Naive thymus-derived CD4-positive, alpha-beta T cell (primary cell): ENCODE measurements at regions not wholly inside any gene's neighbourhood (a gene's known extent, or its start where the extent isn't known, plus 50 kb on each side); places are given as distances from the start of the nearest gene placed in this dataset.

ENCODE experiments used
- ATAC-seq: fragments of 150-1000 bp; cut with Tn5 transposase; 2 replicates; pipeline ENCODE4 v1.10.0; 2021; ENCODE audit warnings: mild to moderate bottlenecking, moderate library complexity
- CTCF ChIA-PET: fragments of 350-600 bp; sonication (Branson Sonifier 250); formaldehyde crosslinking; loops from one replicate; lab custom pipeline; 2021; ENCODE audit warnings: antibody characterized with exemption; lab: Charles Lee
- POLR2A ChIA-PET: fragments of 350-600 bp; sonication (Branson Sonifier 250); formaldehyde crosslinking; loops from one replicate; lab custom pipeline; 2021; ENCODE audit warnings: antibody characterized with exemption, inconsistent platforms; lab: Charles Lee
- DNase-seq, 9 donors: peaks; one replicate each; pipeline versions ENCODE4 v3.0.0 to v3.0.0-alpha.2; 2020 to 2022; ENCODE audit warnings: mixed read lengths in 1 of 9
- H3K27ac ChIP-seq: one replicate; pipeline ENCODE4 v1.7.0; 2013; ENCODE audit warnings: mild to moderate bottlenecking, low read depth, low read length, moderate library complexity
- H3K27me3 ChIP-seq, 2 donors: one replicate each; pipeline ENCODE4 v1.7.0; 2013; ENCODE audit warnings: low read length in 2 of 2, mild to moderate bottlenecking in 2 of 2, moderate library complexity in 2 of 2; ENCODE audit not compliant: control insufficient read depth in 2 of 2, insufficient read depth in 2 of 2
- H3K36me3 ChIP-seq, 3 experiments: 1 replicate in 2 of 3; 2 replicates in 1 of 3; pipeline ENCODE4 v1.7.0; 2013; ENCODE audit warnings: low read length in 3 of 3, mild to moderate bottlenecking in 3 of 3, moderate library complexity in 1 of 3; ENCODE audit not compliant: insufficient read depth in 3 of 3, control insufficient read depth in 2 of 3
- H3K4me1 ChIP-seq, 2 donors: one replicate each; pipeline ENCODE4 v1.7.0; 2013; ENCODE audit warnings: low read length in 2 of 2, mild to moderate bottlenecking in 2 of 2, moderate library complexity in 1 of 2; ENCODE audit not compliant: control insufficient read depth in 2 of 2, insufficient read depth in 2 of 2
- H3K4me3 ChIP-seq: 2 replicates; pipeline ENCODE4 v1.7.0; 2013; ENCODE audit warnings: mild to moderate bottlenecking, low read length
- H3K9me3 ChIP-seq, 3 experiments: 1 replicate in 2 of 3; 2 replicates in 1 of 3; pipeline ENCODE4 v1.7.0; 2013; ENCODE audit warnings: low read length in 3 of 3; ENCODE audit not compliant: control insufficient read depth in 2 of 3
- H3K27ac Mint-ChIP-seq, 9 donors: one replicate each; pipeline ENCODE4 v1.8.0; 2020 to 2022; ENCODE audit warnings: mixed read lengths in 9 of 9, mild to moderate bottlenecking in 8 of 9, moderate library complexity in 5 of 9, inconsistent platforms in 2 of 9
- H3K27me3 Mint-ChIP-seq, 5 donors: one replicate each; pipeline ENCODE4 v1.8.0; 2021 to 2022; ENCODE audit warnings: mixed read lengths in 5 of 5, mild to moderate bottlenecking in 1 of 5
- H3K36me3 Mint-ChIP-seq, 5 donors: one replicate each; pipeline ENCODE4 v1.8.0; 2020 to 2022; ENCODE audit warnings: mixed read lengths in 5 of 5, mild to moderate bottlenecking in 3 of 5, inconsistent platforms in 1 of 5
- H3K4me1 Mint-ChIP-seq, 7 donors: one replicate each; pipeline ENCODE4 v1.8.0; 2020 to 2022; ENCODE audit warnings: mixed read lengths in 7 of 7, mild to moderate bottlenecking in 3 of 7, inconsistent platforms in 1 of 7
- H3K4me3 Mint-ChIP-seq, 10 donors: one replicate each; pipeline ENCODE4 v1.8.0; 2020 to 2022; ENCODE audit warnings: mild to moderate bottlenecking in 10 of 10, mixed read lengths in 10 of 10, moderate library complexity in 6 of 10, inconsistent platforms in 2 of 10
- H3K9me3 Mint-ChIP-seq, 11 donors: one replicate each; pipeline ENCODE4 v1.8.0; 2020 to 2022; ENCODE audit warnings: mixed read lengths in 11 of 11, mild to moderate bottlenecking in 4 of 11, inconsistent platforms in 1 of 11, moderate library complexity in 1 of 11
- intact Hi-C, 2 donors: fragments of 100-400 bp; cut with micrococcal nuclease; formaldehyde crosslinking; loops; one replicate each; pipeline ENCODE4 v1.15.1; 2023

GRCh38 chr4:33882246-33882990 is 2361.9 kb downstream of the ARAP2 start:
- no peaks in the 10 kb centered on the region for H3K27me3 ChIP-seq
- no peak for DNase-seq
- intact Hi-C loops = no loop called here
- no peak for ATAC-seq
- Mint-ChIP-seq H3K4me3 (no peak overlapping the region), H3K36me3 (no peaks in the 10 kb centered on the region), H3K4me1 (no peaks in the 10 kb centered on the region), H3K9me3 (peaks cover 0 to 33% (median 6%) of the 10 kb centered on the region in 11 donors), H3K27me3 (no peaks in the 10 kb centered on the region), H3K27ac (no peak overlapping the region)
- no peak overlapping the region for H3K4me3 ChIP-seq
- no peak overlapping the region for H3K27ac ChIP-seq
- ChIA-PET POLR2A (no interaction called here), CTCF (no interaction called here)
- H3K36me3 ChIP-seq = no peaks in the 10 kb centered on the region
- no peaks in the 10 kb centered on the region for H3K9me3 ChIP-seq
- H3K4me1 ChIP-seq = no peaks in the 10 kb centered on the region

- no peaks in the 10 kb centered on the region for H3K36me3 Mint-ChIP-seq
- DNase-seq (no peak), ATAC-seq (no peak)
- no peaks in the 10 kb centered on the region for H3K4me1 ChIP-seq
- H3K4me1 Mint-ChIP-seq = no peaks in the 10 kb centered on the region
- H3K36me3 ChIP-seq = no peaks in the 10 kb centered on the region
- intact Hi-C loops = no loop called here
- ChIA-PET CTCF (no interaction called here), POLR2A (no interaction called here)
- no peaks in the 10 kb centered on the region for H3K27me3 Mint-ChIP-seq
- peaks cover 0 to 33% (median 6%) of the 10 kb centered on the region in 11 donors for H3K9me3 Mint-ChIP-seq
- H3K9me3 ChIP-seq = no peaks in the 10 kb centered on the region
- H3K27ac Mint-ChIP-seq = no peak overlapping the region
- H3K27ac ChIP-seq = no peak overlapping the region
- H3K4me3 ChIP-seq = no peak overlapping the region
- no peak overlapping the region for H3K4me3 Mint-ChIP-seq
- no peaks in the 10 kb centered on the region for H3K27me3 ChIP-seq
These were observed 2361.2 kb downstream of the ARAP2 start for GRCh38 chr4:33883111-33883510.

- Histone ChIP-seq H3K27ac (no peak overlapping the region), H3K9me3 (no peaks in the 10 kb centered on the region), H3K36me3 (no peaks in the 10 kb centered on the region), H3K4me3 (no peak overlapping the region), H3K4me1 (no peaks in the 10 kb centered on the region), H3K27me3 (no peaks in the 10 kb centered on the region)
- ATAC-seq (no peak), DNase-seq (no peak)
- H3K9me3 Mint-ChIP-seq = peaks cover 0 to 15% (median 2%) of the 10 kb centered on the region in 11 donors
- H3K27ac Mint-ChIP-seq = no peak overlapping the region
- no peaks in the 10 kb centered on the region for H3K36me3 Mint-ChIP-seq
- H3K4me1 Mint-ChIP-seq = no peaks in the 10 kb centered on the region
- H3K4me3 Mint-ChIP-seq = no peak overlapping the region
- ChIA-PET POLR2A (no interaction called here), CTCF (no interaction called here)
- intact Hi-C loops = no loop called here
- H3K27me3 Mint-ChIP-seq = no peaks in the 10 kb centered on the region
These were observed 2358.0 kb downstream of the ARAP2 start for GRCh38 chr4:33886356-33886755.

GRCh38 chr4:33890841-33891240 is 2353.5 kb downstream of the ARAP2 start:
- Mint-ChIP-seq H3K4me1 (no peaks in the 10 kb centered on the region), H3K36me3 (no peaks in the 10 kb centered on the region), H3K4me3 (no peak overlapping the region), H3K27ac (no peak overlapping the region), H3K27me3 (no peaks in the 10 kb centered on the region), H3K9me3 (peaks cover 0 to 17% (median 5%) of the 10 kb centered on the region in 11 donors)
- no peaks in the 10 kb centered on the region for H3K9me3 ChIP-seq
- POLR2A ChIA-PET = interaction anchor here (0.7 kb wide), 1 partner anchor 40 kb away, joined by 3 read pairs; no protein-coding TSS in a partner anchor
- CTCF ChIA-PET = no interaction called here
- no peaks in the 10 kb centered on the region for H3K27me3 ChIP-seq
- ATAC-seq = no peak
- no peaks in the 10 kb centered on the region for H3K4me1 ChIP-seq
- H3K27ac ChIP-seq = no peak overlapping the region
- no peak for DNase-seq
- intact Hi-C loops = no loop called here
- no peaks in the 10 kb centered on the region for H3K36me3 ChIP-seq
- H3K4me3 ChIP-seq = no peak overlapping the region

GRCh38 chr4:33911959-33912358 is 2332.4 kb downstream of the ARAP2 start:
- Mint-ChIP-seq H3K27me3 (no peaks in the 10 kb centered on the region), H3K36me3 (no peaks in the 10 kb centered on the region), H3K9me3 (peaks cover 0 to 18% (median 6%) of the 10 kb centered on the region in 11 donors), H3K4me3 (no peak overlapping the region), H3K4me1 (no peaks in the 10 kb centered on the region), H3K27ac (no peak overlapping the region)
- ChIA-PET CTCF (no interaction called here), POLR2A (no interaction called here)
- H3K27me3 ChIP-seq = no peaks in the 10 kb centered on the region
- DNase-seq = no peak
- no peaks in the 10 kb centered on the region for H3K4me1 ChIP-seq
- H3K27ac ChIP-seq = no peak overlapping the region
- H3K36me3 ChIP-seq = no peaks in the 10 kb centered on the region
- no peak for ATAC-seq
- no peak overlapping the region for H3K4me3 ChIP-seq
- intact Hi-C loops = no loop called here
- H3K9me3 ChIP-seq = peaks cover 0 to 4% (median 0%) of the 10 kb centered on the region in 3 experiments

GRCh38 chr4:33914386-33914785 is 2329.9 kb downstream of the ARAP2 start:
- no peak overlapping the region for H3K4me3 ChIP-seq
- H3K27ac Mint-ChIP-seq = no peak overlapping the region
- intact Hi-C loops = no loop called here
- no peaks in the 10 kb centered on the region for H3K36me3 Mint-ChIP-seq
- DNase-seq (no peak), ATAC-seq (no peak)
- H3K27me3 ChIP-seq = no peaks in the 10 kb centered on the region
- no peaks in the 10 kb centered on the region for H3K4me1 ChIP-seq
- no peak overlapping the region for H3K4me3 Mint-ChIP-seq
- H3K9me3 Mint-ChIP-seq = peaks cover 0 to 14% (median 4%) of the 10 kb centered on the region in 11 donors
- H3K27me3 Mint-ChIP-seq = no peaks in the 10 kb centered on the region
- CTCF ChIA-PET = interaction anchor here (0.5 kb wide), 1 partner anchor 125 kb away, joined by 3 read pairs; no protein-coding TSS in a partner anchor
- H3K27ac ChIP-seq = no peak overlapping the region
- H3K9me3 ChIP-seq = peaks cover 0 to 4% (median 0%) of the 10 kb centered on the region in 3 experiments
- no peaks in the 10 kb centered on the region for H3K36me3 ChIP-seq
- no peaks in the 10 kb centered on the region for H3K4me1 Mint-ChIP-seq
- POLR2A ChIA-PET = no interaction called here

- ChIA-PET POLR2A (no interaction called here), CTCF (no interaction called here)
- ATAC-seq (no peak), DNase-seq (no peak)
- intact Hi-C loops = no loop called here
- no peaks in the 10 kb centered on the region for H3K4me1 ChIP-seq
- Mint-ChIP-seq H3K27me3 (no peaks in the 10 kb centered on the region), H3K4me1 (no peaks in the 10 kb centered on the region), H3K4me3 (no peak overlapping the region), H3K36me3 (no peaks in the 10 kb centered on the region), H3K9me3 (peaks cover 2 to 36% (median 6%) of the 10 kb centered on the region in 11 donors), H3K27ac (no peak overlapping the region)
- no peaks in the 10 kb centered on the region for H3K9me3 ChIP-seq
- no peaks in the 10 kb centered on the region for H3K36me3 ChIP-seq
- H3K27me3 ChIP-seq = no peaks in the 10 kb centered on the region
- no peak overlapping the region for H3K4me3 ChIP-seq
- H3K27ac ChIP-seq = no peak overlapping the region
These were observed 2320.8 kb downstream of the ARAP2 start for GRCh38 chr4:33923469-33923868.
